Type B pancreatic cell (in vitro differentiated cells): ENCODE measurements at regions not wholly inside any gene's neighbourhood (a gene's known extent, or its start where the extent isn't known, plus 50 kb on each side); places are given as distances from the start of the nearest gene placed in this dataset.

Experiments used
- DNase-seq: peaks from one replicate; pipeline ENCODE4 v3.0.0; 2021; ENCODE audit warnings: mixed read lengths; ENCODE audit not compliant: unreplicated experiment; ENCODE audit errors: extremely low spot score
- H3K27ac Mint-ChIP-seq: 2 replicates; pipeline ENCODE4 v1.8.0; 2021; ENCODE audit warnings: mild to moderate bottlenecking, mixed read lengths
- H3K27me3 Mint-ChIP-seq: 2 replicates; pipeline ENCODE4 v1.8.0; 2021; ENCODE audit warnings: mixed read lengths
- H3K36me3 Mint-ChIP-seq: 2 replicates; pipeline ENCODE4 v1.8.0; 2021; ENCODE audit warnings: mixed read lengths
- H3K4me1 Mint-ChIP-seq: one replicate; pipeline ENCODE4 v1.8.0; 2021; ENCODE audit warnings: mixed read lengths; ENCODE audit not compliant: unreplicated experiment
- H3K4me3 Mint-ChIP-seq: 2 replicates; pipeline ENCODE4 v1.8.0; 2021; ENCODE audit warnings: mild to moderate bottlenecking, mixed read lengths
- H3K9me3 Mint-ChIP-seq: 2 replicates; pipeline ENCODE4 v1.8.0; 2021; ENCODE audit warnings: mixed read lengths
- TF ChIP-seq, protein P1 (sequence below): fragments of 200-600 bp; sonication (generic); conservative IDR thresholded peaks from 2 replicates; pipeline ENCODE4 v1.5.0; 2021; ENCODE audit warnings: antibody characterized with exemption, mild to moderate bottlenecking

DNA sequence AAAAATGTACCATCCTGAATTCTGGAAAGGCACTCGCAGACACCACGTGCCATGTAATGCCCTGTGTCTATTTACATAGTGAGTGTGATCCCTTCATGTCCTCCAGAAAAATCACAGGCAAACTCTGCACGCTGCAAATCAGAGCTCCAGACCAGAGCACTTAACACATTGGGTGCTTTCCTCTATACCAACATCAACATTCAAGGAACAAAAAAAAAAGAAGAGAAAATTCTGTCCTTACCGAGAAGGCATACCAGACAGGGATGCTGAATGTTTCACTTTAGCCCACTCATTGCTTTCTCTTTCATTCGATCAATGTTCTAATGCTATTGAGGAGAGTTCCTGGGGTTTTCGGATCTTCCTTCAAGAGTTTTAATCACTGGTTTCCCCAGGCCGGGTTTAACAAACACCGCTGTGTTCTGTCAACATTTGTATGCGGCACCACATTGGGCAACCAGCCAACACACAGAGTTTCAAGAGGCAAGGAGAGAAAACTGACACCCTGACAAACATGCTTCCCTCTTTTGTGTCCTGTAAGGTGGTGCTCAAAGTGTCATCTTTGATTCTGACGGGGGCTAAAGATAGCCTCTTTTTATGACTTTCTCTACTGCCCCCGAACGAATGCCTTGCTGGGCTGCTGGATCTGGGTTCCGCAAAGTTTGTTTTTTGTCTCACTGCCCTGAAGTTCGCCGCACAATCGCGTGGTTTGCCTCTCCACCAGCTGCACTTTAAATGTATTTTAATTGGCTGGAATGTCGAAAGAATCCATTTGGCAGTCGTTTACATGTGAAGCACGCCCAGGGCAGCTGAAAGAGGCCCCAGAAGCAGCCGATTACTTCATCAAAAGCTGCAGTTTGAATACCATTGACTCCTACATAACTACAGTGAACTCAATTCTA lies 106.4 kb upstream of the NCKAP5 start:
- H3K36me3 Mint-ChIP-seq, result no peaks in the 10 kb centered on the region
- H3K27me3 Mint-ChIP-seq, result no peaks in the 10 kb centered on the region
- peak overlapping the region; percentile 80 for H3K4me3 Mint-ChIP-seq
- H3K4me1 Mint-ChIP-seq, result peaks cover 35% of the 10 kb centered on the region
- peak overlapping the region; percentile 77 for H3K27ac Mint-ChIP-seq
- TF ChIP-seq, protein P1, sequence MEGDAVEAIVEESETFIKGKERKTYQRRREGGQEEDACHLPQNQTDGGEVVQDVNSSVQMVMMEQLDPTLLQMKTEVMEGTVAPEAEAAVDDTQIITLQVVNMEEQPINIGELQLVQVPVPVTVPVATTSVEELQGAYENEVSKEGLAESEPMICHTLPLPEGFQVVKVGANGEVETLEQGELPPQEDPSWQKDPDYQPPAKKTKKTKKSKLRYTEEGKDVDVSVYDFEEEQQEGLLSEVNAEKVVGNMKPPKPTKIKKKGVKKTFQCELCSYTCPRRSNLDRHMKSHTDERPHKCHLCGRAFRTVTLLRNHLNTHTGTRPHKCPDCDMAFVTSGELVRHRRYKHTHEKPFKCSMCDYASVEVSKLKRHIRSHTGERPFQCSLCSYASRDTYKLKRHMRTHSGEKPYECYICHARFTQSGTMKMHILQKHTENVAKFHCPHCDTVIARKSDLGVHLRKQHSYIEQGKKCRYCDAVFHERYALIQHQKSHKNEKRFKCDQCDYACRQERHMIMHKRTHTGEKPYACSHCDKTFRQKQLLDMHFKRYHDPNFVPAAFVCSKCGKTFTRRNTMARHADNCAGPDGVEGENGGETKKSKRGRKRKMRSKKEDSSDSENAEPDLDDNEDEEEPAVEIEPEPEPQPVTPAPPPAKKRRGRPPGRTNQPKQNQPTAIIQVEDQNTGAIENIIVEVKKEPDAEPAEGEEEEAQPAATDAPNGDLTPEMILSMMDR, result no peak
- peaks cover 4% of the 10 kb centered on the region for H3K9me3 Mint-ChIP-seq
- no peak for DNase-seq

DNA sequence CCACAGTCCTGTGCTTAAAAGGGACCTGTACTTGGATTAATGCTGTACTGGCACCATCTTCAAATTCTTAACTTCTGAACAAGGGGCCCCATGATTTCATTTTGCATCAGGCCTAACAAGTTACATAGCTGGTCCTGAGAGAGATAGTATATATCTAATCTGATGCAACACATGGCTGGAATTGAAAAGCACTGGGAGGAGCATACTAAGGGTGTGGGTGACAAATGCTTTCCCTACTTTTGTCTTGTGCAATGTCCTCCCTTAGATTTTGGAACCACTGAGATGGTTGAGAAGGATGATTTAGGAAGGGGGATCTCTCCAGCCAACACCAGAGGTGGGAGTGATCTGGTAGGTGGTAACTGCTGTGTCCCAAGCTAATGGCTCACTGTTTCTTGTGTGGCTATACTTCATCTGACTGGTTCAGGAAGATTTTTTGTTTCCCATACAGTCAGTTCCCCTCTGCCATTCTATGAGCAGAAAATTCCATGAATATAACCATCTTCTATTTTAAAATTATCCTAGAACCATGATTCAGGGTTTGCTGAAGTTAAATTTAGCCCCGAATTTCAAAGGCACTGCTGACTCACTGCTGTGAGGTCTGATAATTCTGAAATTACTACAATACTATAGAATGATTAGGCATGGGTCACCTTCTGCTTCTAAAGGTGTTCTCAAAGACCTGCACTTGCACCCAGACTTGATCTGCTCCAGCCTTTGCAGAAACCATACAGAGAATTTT lies 108.3 kb upstream of the NCKAP5 start:
- no peaks in the 10 kb centered on the region for H3K27me3 Mint-ChIP-seq
- no peak overlapping the region for H3K27ac Mint-ChIP-seq
- TF ChIP-seq, protein P1, result no peak
- H3K4me1 Mint-ChIP-seq, result peaks cover 40% of the 10 kb centered on the region
- no peak overlapping the region for H3K4me3 Mint-ChIP-seq
- H3K9me3 Mint-ChIP-seq, result peaks cover 4% of the 10 kb centered on the region
- DNase-seq, result no peak
- H3K36me3 Mint-ChIP-seq, result no peaks in the 10 kb centered on the region

DNA sequence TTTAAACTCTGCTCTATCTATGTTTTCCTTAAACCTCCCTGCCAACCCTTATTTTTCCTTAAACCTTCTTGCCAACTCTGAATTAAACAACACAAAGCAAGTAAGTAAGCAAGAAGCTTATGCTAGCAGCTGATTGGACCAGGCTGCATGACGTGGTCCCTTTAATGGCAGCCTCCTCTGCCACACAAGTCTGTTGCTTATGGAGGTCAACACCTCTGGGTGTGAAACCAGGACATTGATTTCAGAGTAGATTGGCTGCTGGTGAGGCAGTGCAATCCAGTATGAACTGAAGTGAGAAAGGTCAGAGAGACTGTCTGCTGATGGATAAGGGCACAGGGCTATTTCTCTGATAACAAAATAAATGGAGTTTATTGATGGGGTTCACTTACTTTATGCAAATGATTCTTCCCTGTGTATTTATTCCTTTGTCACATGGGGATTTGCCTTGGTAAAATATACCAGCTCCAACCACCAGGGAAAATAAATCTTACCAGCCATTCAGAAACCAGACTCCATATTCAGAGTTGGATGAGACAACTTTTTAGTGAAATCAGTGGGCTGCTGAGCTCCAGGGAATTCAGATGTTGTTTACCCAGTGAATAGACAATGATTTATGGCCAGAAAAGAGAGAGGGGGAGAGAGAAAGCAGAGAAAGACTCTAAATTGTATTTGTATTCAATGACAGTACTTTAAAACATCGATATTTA lies 112.2 kb upstream of the NCKAP5 start:
- no peak for DNase-seq
- H3K36me3 Mint-ChIP-seq, result no peaks in the 10 kb centered on the region
- TF ChIP-seq, protein P1, result peak; percentile 68
- H3K27me3 Mint-ChIP-seq, result no peaks in the 10 kb centered on the region
- no peak overlapping the region for H3K4me3 Mint-ChIP-seq
- H3K4me1 Mint-ChIP-seq, result peaks cover 14% of the 10 kb centered on the region
- H3K9me3 Mint-ChIP-seq, result peaks cover 4% of the 10 kb centered on the region
- no peak overlapping the region for H3K27ac Mint-ChIP-seq

DNA sequence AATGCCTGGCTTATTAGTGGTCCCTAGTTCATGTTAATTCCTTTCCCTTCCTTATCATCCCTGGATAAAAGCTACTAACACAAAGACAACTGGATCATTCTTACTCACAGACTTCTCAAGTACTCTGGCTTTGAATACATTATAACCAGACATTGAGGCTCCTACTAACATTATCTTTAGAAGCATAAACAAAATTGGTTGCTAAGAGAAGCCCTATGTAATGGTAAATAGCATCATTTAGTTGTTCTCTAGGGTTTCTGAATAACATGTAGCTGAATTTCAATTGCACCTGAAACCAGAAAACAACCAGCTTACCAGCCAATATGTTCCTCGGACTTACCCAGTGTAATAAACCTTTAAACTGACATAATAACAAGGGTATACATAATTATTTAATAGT lies 114.1 kb upstream of the NCKAP5 start:
- Mint-ChIP-seq H3K36me3 (no peaks in the 10 kb centered on the region), H3K4me3 (no peak overlapping the region), H3K27ac (no peak overlapping the region), H3K4me1 (peaks cover 11% of the 10 kb centered on the region), H3K9me3 (peaks cover 4% of the 10 kb centered on the region), H3K27me3 (peaks cover 3% of the 10 kb centered on the region)
- DNase-seq, result no peak
- TF ChIP-seq, protein P1, result no peak

DNA sequence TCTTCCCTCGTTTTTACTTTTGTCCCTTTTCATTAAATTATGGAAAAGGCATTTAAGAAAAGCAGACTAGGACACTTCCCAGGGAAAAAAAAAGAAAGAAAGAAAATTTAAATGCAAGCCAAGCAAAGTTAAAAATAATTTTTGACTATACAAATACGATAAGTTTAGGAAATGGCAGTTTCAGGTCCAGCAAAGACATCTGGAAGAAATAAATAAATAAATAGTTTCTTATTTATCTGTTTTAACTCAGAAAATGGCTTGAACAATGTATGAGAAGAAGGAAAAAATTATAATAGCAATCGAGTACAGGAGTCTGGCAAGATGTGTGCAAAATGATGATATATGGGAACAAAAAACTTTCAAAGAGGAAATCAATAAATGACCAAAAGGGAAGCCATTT lies 114.6 kb upstream of the NCKAP5 start:
- no peak overlapping the region for H3K4me3 Mint-ChIP-seq
- H3K27ac Mint-ChIP-seq, result no peak overlapping the region
- H3K9me3 Mint-ChIP-seq, result peaks cover 4% of the 10 kb centered on the region
- TF ChIP-seq, protein P1, result no peak
- DNase-seq, result no peak
- H3K36me3 Mint-ChIP-seq, result no peaks in the 10 kb centered on the region
- peaks cover 11% of the 10 kb centered on the region for H3K4me1 Mint-ChIP-seq
- peaks cover 7% of the 10 kb centered on the region for H3K27me3 Mint-ChIP-seq
